HG03575 (cell line): ENCODE measurements at regions not wholly inside any gene's neighbourhood (a gene's known extent, or its start where the extent isn't known, plus 50 kb on each side); places are given as distances from the start of the nearest gene placed in this dataset.

Source experiments
- ATAC-seq: cut with Tn5 transposase; IDR thresholded peaks from one replicate; pipeline ENCODE4 v1.9.1; 2021; ENCODE audit not compliant: unreplicated experiment, insufficient number of reproducible peaks, low FRiP score; ENCODE audit errors: extremely low read depth

DNA sequence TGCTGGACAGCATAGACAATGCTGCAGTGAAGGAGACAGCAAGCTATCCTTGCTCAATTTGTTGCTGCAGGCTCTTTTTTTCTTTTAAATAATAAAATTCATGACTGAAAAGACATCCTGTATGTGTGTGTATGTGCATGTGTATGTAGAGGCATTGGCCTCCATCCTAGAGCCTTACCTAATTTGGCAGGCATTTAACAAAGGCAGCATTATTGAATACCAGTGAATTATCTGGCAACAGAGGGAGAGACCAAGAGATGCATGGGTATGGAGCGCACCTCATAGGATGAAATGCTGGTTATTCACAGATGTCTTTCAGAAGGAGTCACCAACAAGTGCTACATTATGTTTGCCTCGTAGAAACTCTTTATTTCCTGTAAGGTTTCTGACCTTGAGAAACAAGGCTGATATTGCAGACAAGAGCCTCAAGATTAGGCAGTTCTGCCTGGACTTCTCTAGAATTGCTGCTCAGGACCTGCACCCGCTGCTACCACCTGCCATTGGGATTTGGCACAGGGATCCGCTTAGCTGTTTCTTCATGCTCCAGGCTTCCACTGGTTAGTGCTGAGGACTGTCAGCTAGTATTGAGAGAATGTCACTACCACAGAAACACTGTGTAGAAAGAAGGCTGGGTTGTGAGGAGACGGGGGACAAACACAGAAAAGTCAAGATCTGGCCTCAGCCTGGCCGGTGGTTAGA lies 247.7 kb upstream of the RFX3 start:
- ATAC-seq = no peak

DNA sequence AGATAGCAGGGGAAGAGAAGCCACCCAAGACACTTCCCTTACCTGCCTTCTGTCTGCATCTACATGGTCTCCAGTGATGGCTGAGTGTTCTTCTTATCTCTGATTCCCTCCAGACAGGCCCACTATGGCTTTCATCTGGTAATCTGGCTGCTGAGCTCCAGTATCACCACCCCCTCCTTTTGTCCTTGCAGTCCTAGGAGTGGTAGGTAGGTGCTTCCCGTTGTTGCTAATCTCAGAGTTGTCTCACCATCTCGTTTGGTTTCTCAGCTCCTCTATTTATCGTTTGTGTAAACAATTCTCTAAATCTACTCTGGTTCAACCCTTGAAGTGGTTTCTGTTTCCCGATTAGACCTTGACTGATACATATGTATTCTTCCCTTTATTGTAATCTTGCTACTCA lies 243.8 kb upstream of the RFX3 start:
- no peak for ATAC-seq

DNA sequence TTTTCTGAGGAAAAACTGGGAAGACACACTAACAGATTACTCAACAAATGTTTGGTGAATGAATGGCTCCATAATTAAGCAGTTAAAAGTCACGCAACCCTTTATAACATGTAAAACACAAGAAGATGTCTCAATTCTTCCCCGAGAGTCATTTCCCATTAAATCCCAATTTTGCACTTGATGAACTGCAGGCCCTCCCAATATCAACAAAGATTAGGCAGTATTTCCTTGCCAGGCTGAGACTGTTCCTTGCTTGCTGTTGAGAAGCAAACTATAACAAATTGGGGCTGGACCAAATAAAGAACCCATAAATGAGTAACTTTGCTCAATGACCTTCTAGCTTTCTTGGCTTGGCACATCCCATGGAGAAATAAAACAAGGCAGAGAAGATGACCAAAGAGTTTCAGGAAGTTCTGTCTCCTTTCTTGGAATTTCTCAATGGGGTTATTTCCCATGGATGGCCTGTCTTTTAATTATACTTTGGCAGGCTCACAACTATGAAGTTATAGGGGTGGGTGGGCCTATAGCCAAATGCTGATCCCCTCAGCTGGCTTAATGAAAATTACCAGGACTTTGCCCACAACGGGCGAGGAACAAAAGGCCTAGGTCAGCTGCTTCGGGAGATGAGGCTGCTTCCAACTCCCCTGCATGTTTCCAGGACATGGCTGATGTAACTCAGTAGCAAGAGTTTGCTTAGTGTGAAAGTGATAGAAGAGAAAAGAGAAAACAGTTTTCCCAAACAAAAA lies 243.1 kb upstream of the RFX3 start:
- no peak for ATAC-seq

DNA sequence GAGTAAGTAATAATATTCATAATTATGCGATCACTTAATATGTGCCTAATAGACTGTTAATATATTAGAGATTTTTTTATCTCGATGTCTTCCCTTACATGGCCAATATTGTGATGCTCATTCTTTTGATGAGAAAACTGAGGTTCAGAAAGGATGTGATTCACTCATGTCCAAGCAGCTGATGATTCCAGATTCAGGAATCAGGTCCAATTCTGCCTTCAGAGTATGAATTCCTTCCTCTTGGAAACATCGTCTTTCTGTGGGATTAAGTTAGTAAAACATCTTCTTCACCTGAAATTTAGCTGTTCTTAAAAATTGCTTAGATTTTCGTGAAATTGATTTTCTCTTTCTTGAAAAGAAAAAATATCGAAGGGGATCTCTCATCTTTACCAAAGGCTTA lies 242.5 kb upstream of the RFX3 start:
- no peak for ATAC-seq

DNA sequence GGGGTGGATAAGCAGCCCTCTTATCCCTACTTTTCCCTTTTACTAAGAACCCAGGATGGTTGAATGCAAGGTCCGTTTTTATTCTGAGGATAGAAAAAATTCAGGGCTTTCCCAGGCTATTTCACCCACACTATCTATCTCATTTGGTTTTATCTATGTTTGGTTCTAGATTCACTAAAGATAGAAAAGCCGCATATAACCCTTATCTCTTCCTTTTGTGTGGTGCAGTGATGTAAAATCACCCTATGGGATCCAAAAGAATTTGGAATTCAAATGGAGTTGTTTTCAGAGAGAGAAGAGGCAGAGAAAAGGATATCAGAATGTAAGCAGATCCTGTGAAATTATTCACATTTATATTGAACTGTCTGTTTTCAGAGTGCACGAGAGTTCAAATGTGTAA lies 236.3 kb upstream of the RFX3 start:
- ATAC-seq = no peak

DNA sequence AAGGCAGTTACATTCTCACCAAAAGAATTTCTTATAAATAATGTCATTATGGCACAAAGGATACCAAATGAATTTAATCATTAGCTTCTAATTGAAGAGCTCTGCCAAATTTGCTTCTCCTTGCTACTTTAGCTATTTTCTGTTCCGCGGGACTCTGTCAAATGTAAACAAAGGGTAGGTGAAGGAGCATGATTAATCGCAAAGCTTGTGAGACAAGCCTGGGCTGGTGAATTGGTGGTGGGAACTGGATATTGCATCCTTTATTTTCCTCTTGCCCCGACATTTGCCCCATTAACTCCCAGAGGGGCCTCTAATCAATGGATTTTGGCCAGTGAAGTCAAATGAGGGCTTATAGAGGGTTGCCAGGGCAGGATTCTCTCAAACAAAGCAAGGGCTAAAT lies 234.2 kb upstream of the RFX3 start:
- no peak for ATAC-seq

DNA sequence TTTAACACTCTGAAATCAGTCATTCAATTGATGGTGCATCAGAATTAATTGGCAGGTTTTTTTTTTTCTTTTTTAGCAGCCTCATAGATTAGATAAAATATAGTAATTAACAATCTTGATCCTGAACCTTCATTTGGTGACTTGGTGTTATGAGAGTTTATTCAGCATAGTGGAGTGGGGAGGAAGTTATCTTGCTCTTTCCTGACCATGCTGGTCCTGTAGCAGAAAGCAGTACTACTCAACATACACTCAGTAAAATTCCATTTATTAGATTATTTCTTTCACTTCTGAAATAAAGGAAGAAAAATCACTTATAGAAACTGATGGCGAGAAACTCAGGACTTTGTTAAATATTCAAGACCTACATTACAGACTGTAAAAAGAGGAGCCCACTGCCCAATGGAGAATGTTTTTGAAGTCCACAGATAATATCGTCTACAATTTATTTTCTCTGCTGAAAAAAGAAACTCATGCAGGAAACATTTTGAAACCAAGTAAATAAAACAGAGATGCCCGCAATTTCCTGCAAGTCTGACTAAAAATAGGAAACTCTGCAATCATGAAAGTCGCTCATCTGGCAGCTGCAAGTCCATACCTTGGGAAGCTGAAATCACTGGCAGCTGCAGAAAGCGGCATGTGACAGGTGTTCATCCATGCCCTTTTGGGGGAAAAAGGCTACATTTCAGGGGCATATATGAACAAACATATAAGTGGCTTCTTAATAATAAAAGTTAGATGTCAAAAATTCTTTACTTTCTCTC lies 233.2 kb upstream of the RFX3 start:
- no peak for ATAC-seq

DNA sequence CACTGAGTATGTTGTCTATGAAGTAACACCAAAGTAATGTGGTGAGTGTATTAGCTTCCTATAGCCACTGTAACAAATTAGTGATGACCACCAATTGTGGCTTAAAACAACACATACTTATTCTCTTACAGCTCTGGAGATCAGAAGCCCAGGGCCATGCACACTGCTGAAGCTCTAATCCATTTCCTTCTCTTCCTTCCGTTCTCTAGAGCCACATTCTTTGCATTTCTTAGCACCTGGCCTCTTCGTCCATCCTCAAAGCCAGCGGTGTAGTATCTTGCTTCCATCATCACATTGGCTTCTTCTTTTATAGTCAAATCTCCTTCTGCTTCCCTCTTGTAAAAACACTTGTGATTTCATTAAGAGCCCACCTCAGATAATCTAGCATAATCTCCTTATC lies 230.3 kb upstream of the RFX3 start:
- no peak for ATAC-seq

DNA sequence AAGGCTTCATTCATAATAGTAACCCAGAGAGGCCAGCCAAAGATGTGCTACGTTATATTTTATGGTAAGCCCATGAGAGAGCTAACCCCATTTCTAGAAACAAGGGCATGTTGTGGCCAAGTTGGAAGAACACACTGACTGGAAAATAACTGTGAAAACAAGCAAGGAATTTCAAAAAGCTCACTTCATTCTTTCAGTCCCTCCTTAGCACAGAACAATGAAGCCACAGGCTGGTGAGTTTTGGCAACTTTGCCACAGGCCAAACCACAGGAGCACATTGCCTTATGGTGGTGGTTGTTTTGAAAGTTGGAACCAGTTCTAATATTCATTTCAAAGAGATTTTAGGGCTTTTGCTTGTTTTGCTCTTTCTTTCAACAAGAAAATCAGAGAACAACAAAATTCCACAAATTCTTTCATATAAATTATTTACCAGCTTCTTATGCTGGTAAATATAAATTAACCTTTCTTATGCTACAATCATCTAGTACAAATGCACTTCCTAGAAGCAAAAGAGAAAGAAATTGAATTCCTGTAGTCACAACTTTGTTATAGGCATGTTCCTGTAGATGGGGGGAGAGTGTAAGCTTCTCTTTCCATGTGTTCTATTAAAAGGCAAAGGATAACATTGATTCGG lies 225.4 kb upstream of the RFX3 start:
- no peak for ATAC-seq

DNA sequence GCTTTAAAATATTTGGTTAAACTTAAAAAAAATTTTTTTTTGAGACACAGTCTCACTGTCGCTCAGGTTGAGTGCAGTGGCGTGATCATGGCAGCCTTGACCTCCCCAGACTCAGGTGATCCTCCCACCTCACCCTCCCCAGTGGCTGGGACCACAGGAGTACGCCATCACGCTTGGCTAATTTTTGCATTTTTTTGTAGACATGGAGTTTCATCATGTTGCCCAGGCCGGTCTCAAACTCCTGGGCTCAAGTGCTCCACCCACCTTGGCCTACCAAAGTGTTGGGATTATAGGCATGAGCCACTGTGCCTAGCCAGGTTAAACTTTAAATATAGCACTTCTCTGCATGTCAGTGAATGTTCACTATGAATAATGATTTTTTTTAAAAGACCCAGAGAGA lies 224.5 kb upstream of the RFX3 start:
- ATAC-seq = no peak

DNA sequence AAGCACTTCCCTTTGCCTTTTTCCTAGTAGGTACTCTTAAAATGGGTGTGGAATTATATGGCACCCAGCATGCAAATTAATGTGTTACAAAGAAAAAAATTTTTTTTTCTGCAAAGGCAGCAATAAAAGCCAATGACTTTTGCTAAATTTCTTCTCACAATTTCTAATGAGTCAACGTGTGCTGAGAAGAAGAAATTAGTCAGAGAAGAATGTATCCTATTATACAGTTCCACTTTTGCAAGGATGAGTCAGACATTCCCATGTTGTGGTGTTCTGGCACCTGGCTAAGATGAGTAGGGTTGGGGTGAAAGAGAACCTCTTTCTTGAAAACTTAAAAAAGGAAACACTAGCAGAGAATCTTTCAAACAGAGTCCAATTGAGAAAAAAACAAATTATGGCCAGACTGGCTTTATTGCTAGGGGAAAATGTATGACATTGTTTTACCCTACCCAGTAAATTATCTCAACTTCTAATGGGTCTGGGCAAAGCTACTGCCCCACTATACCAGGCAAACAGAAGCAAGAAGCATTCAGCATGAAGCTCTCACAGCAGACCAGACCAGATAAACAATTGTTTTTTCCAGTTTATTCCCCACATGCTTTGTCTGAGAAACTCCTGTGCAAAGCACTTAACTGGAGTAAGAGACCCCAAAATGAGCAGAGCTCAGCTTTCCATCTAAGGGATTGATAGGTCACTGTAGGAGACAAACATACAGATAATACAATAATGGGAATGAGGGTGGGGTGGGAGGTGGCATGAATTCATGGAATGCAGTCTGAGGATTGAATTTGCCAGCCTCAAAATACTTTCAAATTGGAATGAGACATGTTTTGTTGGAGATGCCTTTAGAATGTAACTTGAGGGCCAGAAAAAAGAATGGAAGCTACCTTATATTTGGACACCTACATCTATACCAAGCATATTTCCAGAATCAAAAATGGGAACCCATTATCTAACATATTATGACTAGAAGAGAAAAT lies 220.8 kb upstream of the RFX3 start:
- no peak for ATAC-seq

DNA sequence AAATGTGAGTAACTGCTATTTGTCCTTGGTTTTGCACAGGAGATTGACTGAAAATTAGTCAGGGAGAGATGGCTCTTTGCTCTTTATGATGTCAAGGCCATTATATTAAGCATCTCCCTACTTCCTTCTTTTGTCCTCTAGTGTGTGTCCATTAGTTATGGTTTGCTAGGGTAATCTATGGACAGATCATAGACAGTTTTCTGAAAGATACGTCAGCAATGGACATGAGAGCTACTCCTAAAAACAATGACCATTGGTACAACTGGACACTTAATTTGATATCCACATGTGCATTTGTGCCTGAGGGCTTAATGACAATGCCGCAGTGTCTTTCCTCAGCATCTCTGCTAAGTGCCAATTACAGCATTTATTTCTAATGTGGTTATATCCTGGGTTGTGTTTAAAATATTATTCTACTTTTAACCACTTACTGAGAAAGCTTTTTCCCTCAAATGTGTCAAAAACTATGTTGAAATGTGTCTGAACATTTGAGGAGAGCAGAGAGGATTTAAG lies 218.2 kb upstream of the RFX3 start:
- ATAC-seq = no peak

DNA sequence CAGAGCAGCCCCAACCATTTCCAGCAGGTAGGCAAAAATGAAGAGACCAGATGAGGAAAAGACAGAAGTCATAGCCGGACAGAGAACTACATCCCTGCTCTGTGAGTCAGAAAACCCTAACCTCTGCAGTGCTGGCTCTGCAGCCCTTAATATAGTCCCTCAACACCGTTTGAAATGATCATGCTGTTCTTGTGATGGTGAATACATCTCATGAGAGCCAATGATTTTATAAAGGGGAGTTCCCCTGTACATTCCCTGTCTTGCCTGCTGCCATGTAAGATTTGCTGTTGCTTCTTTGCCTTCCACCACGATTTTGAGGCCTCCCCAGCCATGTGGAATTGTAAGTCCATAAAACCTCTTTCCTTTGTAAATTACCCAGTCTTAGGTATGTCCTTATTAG lies 216.8 kb upstream of the RFX3 start:
- no peak for ATAC-seq

DNA sequence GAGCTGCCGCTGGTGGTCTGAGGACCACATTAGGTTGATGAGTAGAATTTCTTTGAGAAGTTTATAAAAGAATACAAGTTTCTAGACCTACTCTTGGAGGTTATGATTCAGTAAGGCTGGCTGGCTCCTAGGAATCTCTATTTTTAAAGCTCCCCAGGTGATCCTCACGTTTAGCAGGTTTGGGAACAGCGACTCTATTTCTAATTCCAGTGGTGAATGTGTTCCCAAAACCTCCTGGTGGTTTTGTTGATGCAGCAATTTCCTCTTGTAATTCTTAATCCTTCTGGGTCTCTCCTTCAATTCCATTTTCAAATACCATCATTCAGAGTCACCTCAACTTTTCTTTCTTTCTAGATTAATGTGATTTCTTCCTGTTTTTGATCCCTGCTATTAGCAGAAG lies 215.9 kb upstream of the RFX3 start:
- ATAC-seq = no peak

DNA sequence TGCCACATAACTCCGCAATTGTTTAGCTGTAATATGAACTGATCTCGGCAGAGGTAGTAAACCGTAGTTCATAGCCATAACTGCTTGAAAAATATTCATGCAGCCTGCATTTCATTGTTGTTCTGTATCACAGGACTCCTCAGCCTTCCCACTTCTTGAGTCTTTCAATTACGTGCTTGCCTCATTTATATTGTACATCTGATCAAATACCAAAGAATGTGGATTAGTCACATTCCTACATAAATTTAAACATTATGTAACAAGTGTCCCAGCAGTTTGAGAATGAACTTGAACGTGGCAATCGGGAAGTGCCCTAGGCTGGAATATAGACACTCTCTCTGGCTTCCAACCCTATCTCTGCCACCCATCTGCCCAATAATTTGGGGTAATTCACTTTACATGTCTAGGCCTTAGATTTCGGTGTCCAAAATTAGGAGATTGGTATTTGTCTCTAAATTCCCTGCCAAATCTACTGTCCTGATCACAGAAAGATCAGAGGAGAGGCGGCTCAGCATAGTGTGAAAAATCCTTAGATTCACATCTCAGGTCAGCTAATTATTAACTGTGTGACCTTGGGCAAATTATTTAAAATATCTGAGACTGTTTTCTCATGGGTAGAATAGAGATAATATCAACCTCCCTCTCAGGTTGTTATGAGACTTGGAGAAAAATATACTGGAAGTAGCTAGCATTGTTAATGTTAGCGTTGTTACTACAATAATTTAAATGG lies 215.1 kb upstream of the RFX3 start:
- ATAC-seq = no peak

DNA sequence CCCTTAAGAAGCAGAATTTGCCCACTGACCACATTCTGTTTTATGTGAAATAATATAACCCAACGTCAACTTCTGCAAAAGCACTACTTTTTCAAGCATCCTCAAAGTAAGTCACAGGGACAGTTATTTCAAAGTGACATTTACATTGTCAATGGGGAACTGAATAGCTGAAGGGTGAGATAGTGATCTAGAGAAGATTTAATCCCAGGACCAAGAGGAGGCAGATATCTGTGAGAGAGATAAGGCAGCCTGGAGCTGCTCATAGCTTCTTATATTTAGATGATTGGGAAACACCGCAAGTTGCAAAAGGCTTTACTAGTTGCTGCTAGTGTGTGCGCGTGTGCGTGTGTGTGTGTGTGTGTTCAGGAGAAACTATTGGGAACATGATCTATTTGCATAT lies 210.4 kb upstream of the RFX3 start:
- no peak for ATAC-seq

DNA sequence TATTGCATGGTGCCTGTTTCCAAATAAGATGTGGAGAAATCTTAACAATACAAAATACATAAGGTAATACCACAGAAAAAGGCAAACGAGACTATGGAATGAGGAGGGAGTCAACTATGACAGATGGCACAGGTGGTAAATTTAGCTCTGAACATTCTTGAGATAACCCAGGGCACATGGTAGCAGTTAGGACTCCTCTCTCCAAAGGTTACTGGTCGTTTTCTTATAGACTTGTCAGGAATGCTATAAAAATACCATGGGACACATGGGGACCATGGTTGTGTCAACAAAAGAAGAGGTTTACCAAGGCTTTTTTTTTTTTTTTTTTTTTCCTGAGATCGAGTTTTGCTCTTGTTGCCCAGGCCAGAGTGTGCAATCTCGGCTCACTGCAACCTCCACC lies 209.4 kb upstream of the RFX3 start:
- no peak for ATAC-seq
